ENCODE measurements at regions not wholly inside any gene's neighbourhood (a gene's known extent, or its start where the extent isn't known, plus 50 kb on each side); places are given as distances from the start of the nearest gene placed in this dataset.
"Not testable (repeated sequence)": the region's sequence is repeated elsewhere in the genome, so short reads cannot be mapped to it uniquely, and the experiment has no call there.

GRCh38 chr2:224167781-224168180 lies 128.7 kb upstream of the SERPINE2 start:
- H3K9me3 ChIP-seq (replicated peaks; ENCODE audit: control insufficient read depth, insufficient read depth, low read length); H3K27me3 ChIP-seq (replicated peaks in 1 of 2; ENCODE audit: control insufficient read depth in 2 of 2, insufficient read depth in 2 of 2, low read length in 1 of 2); POLR2A ChIA-PET; ATAC-seq; H4K20me1 ChIP-seq (ENCODE audit: control insufficient read depth, insufficient read depth); RAD21 ChIA-PET (ENCODE audit: unreplicated experiment); H3K79me2 ChIP-seq (ENCODE audit: control insufficient read depth, insufficient read depth, low read length); H2AFZ ChIP-seq (ENCODE audit: control insufficient read depth, low read depth, low read length); BruUV-seq (replicated peaks); DNase-seq (ENCODE audit: low read depth, low spot score); H3K4me1 ChIP-seq (ENCODE audit: control insufficient read depth, insufficient read depth, low read length); H3K4me2 ChIP-seq (ENCODE audit: control insufficient read depth, insufficient read depth); CTCF ChIA-PET; H3K27ac ChIP-seq (ENCODE audit: control insufficient read depth, insufficient read depth); H3K36me3 ChIP-seq (ENCODE audit: control insufficient read depth in 2 of 2, insufficient read depth in 2 of 2, low read length in 1 of 2); H3K9ac ChIP-seq (ENCODE audit: control insufficient read depth, insufficient read depth, low read length); H3K4me3 ChIP-seq; SMC1A ChIA-PET (ENCODE audit: uncharacterized antibody, unreplicated experiment); in situ Hi-C loops (cut with MboI); intact Hi-C loops (cut with micrococcal nuclease; ENCODE audit: unreplicated experiment); FAIRE-seq: not testable (repeated sequence)

DNA sequence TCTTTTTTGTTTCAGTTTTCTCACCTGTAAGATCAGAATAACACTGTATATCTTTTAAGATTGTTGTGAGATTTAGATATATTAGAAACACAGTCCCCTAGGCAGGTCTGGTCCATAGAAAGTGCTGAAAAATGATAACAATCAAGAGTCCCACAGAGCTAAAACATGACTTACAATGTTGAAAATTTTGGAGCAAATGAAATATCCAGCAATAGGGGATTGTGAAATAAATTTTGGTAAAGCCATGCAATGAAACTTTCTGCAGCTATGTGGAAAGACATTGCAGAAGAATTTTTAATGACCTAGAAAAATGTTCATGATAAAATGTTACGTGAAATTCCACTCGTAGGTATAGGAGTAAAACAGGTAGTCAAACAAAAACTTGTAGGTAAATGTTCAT lies 127.6 kb upstream of the SERPINE2 start:
- no peaks in the 10 kb centered on the region; a peak in 1 of 4 replicates for H3K27me3 ChIP-seq (replicated peaks in 1 of 2; ENCODE audit: control insufficient read depth in 2 of 2, insufficient read depth in 2 of 2, low read length in 1 of 2)
- H3K9ac ChIP-seq (ENCODE audit: control insufficient read depth, insufficient read depth, low read length) = no peak overlapping the region
- no peak for TF ChIP-seq GABPA (IDR thresholded peaks at IDR 0.05; ENCODE audit: low read depth)
- TF ChIP-seq, protein P1, sequence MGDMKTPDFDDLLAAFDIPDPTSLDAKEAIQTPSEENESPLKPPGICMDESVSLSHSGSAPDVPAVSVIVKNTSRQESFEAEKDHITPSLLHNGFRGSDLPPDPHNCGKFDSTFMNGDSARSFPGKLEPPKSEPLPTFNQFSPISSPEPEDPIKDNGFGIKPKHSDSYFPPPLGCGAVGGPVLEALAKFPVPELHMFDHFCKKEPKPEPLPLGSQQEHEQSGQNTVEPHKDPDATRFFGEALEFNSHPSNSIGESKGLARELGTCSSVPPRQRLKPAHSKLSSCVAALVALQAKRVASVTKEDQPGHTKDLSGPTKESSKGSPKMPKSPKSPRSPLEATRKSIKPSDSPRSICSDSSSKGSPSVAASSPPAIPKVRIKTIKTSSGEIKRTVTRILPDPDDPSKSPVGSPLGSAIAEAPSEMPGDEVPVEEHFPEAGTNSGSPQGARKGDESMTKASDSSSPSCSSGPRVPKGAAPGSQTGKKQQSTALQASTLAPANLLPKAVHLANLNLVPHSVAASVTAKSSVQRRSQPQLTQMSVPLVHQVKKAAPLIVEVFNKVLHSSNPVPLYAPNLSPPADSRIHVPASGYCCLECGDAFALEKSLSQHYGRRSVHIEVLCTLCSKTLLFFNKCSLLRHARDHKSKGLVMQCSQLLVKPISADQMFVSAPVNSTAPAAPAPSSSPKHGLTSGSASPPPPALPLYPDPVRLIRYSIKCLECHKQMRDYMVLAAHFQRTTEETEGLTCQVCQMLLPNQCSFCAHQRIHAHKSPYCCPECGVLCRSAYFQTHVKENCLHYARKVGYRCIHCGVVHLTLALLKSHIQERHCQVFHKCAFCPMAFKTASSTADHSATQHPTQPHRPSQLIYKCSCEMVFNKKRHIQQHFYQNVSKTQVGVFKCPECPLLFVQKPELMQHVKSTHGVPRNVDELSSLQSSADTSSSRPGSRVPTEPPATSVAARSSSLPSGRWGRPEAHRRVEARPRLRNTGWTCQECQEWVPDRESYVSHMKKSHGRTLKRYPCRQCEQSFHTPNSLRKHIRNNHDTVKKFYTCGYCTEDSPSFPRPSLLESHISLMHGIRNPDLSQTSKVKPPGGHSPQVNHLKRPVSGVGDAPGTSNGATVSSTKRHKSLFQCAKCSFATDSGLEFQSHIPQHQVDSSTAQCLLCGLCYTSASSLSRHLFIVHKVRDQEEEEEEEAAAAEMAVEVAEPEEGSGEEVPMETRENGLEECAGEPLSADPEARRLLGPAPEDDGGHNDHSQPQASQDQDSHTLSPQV (IDR thresholded peaks at IDR 0.05) = no peak
- no peak for TF ChIP-seq CHD1 (IDR thresholded peaks at IDR 0.05; ENCODE audit: low read depth, low read length)
- TF ChIP-seq E2F8 (IDR thresholded peaks at IDR 0.05; ENCODE audit: low read depth, partially characterized antibody) = no peak
- TF ChIP-seq FOXK2 (IDR thresholded peaks at IDR 0.05) = no peak
- no peak for TF ChIP-seq ZNF24 (IDR thresholded peaks at IDR 0.05)
- no peak for TF ChIP-seq DPF2 (IDR thresholded peaks at IDR 0.05)
- 17% methylated on average over 2 of the region's 2 CpGs for WGBS (ENCODE audit: insufficient coverage, insufficient replicate concordance, low lambda C conversion rate, missing lambda C conversion rate)
- ATAC-seq (no peak), DNase-seq (ENCODE audit: low read depth, low spot score) (no peak), FAIRE-seq (no peak)
- H3K9me3 ChIP-seq (replicated peaks; ENCODE audit: control insufficient read depth, insufficient read depth, low read length) = no peaks in the 10 kb centered on the region
- H3K79me2 ChIP-seq (ENCODE audit: control insufficient read depth, insufficient read depth, low read length) = no peaks in the 10 kb centered on the region
- no peak overlapping the region for H3K27ac ChIP-seq (ENCODE audit: control insufficient read depth, insufficient read depth)
- ChIA-PET SMC1A (ENCODE audit: uncharacterized antibody, unreplicated experiment) (interaction anchor here (0.6 kb wide), 1 partner anchor 172 kb away, joined by 3 read pairs; no protein-coding TSS in a partner anchor), POLR2A (no interaction called here), CTCF (no interaction called here), RAD21 (ENCODE audit: unreplicated experiment) (no interaction called here)
- no peak overlapping the region for H3K4me2 ChIP-seq (ENCODE audit: control insufficient read depth, insufficient read depth)
- no peaks in the 10 kb centered on the region for H3K36me3 ChIP-seq (ENCODE audit: control insufficient read depth in 2 of 2, insufficient read depth in 2 of 2, low read length in 1 of 2)
- no peak overlapping the region for H2AFZ ChIP-seq (ENCODE audit: control insufficient read depth, low read depth, low read length)
- in situ Hi-C loops (cut with MboI) (no loop called here), intact Hi-C loops (cut with micrococcal nuclease; ENCODE audit: unreplicated experiment) (no loop called here)
- H4K20me1 ChIP-seq (ENCODE audit: control insufficient read depth, insufficient read depth) = no peaks in the 10 kb centered on the region
- H3K4me1 ChIP-seq (ENCODE audit: control insufficient read depth, insufficient read depth, low read length) = no peaks in the 10 kb centered on the region
- BruUV-seq (replicated peaks) = no TSS peak
- H3K4me3 ChIP-seq = no peak overlapping the region

All from GM12878 (cell line).